SK-N-SH (cell line): ENCODE measurements at regions not wholly inside any gene's neighbourhood (a gene's known extent, or its start where the extent isn't known, plus 50 kb on each side); places are given as distances from the start of the nearest gene placed in this dataset.

ENCODE experiments used
- CTCF ChIA-PET: fragments of 300-600, 350-600 bp; formaldehyde crosslinking; extraction: SDS; loops from one replicate; lab custom pipeline; 2021; lab: Yijun Ruan, JAX
- POLR2A ChIA-PET: fragments of 350-600 bp; sonication (Branson Sonifier 250); formaldehyde crosslinking; extraction: SDS; loops from one replicate; lab custom pipeline; 2020; ENCODE audit warnings: antibody characterized with exemption, inconsistent platforms; lab: Yijun Ruan, JAX
- DNase-seq: peaks from one replicate; pipeline ENCODE4 v3.0.0; 2012
- H2AFZ ChIP-seq: fragments of 200-600 bp; sonication (generic); 2 replicates; pipeline ENCODE4 v1.8.1; 2016; ENCODE audit warnings: antibody characterized with exemption, mild to moderate bottlenecking, low read depth
- H3F3A ChIP-seq: fragments of 200-600 bp; sonication (generic); replicated peaks from 2 replicates; pipeline ENCODE3; 2016; ENCODE audit warnings: antibody characterized with exemption, mild to moderate bottlenecking; ENCODE audit not compliant: insufficient read depth
- H3K27ac ChIP-seq, 2 experiments: fragments of 200-500 bp in 1 of 2; fragments of 200-600 bp in 1 of 2; sonication (Bioruptor generic) in 1 of 2; sonication (generic), shearing (Covaris generic) in 1 of 2; 2 replicates each; pipeline versions ENCODE4 v1.5.1 to v1.6.1; 2014 to 2016; ENCODE audit warnings: low read depth in 2 of 2, inconsistent platforms in 1 of 2, low read length in 1 of 2, mild to moderate bottlenecking in 1 of 2, mixed read lengths in 1 of 2
- H3K27me3 ChIP-seq: fragments of 200-600 bp; sonication (generic), shearing (Covaris generic); 2 replicates; pipeline ENCODE4 v1.6.1; 2016; ENCODE audit warnings: mixed run types; ENCODE audit not compliant: insufficient read depth
- H3K36me3 ChIP-seq, 2 experiments: fragments of 200-500 bp in 1 of 2; fragments of 200-600 bp in 1 of 2; sonication (Bioruptor generic) in 1 of 2; sonication (generic) in 1 of 2; replicated peaks in 1 of 2; 2 replicates each; pipeline versions ENCODE3 to v1.5.1; 2014 to 2016; ENCODE audit warnings: low read length in 1 of 2, mild to moderate bottlenecking in 1 of 2; ENCODE audit not compliant: insufficient read depth in 2 of 2, control insufficient read depth in 1 of 2
- H3K4me1 ChIP-seq, 2 experiments: fragments of 200-500 bp in 1 of 2; fragments of 200-600 bp in 1 of 2; sonication (Bioruptor generic) in 1 of 2; sonication (generic), shearing (Covaris generic) in 1 of 2; 2 replicates each; pipeline versions ENCODE4 v1.5.1 to v1.6.1; 2014 to 2016; ENCODE audit warnings: low read depth in 1 of 2, low read length in 1 of 2, mixed run types in 1 of 2; ENCODE audit not compliant: insufficient read depth in 2 of 2, control insufficient read depth in 1 of 2
- H3K4me2 ChIP-seq: fragments of 200-600 bp; sonication (generic), shearing (Covaris generic); 2 replicates; pipeline ENCODE4 v1.6.1; 2017; ENCODE audit warnings: mixed run types
- H3K4me3 ChIP-seq, 2 experiments: fragments of 200-500 bp in 1 of 2; fragments of 200-600 bp in 1 of 2; sonication (Bioruptor generic) in 1 of 2; sonication (generic), shearing (Covaris generic) in 1 of 2; 2 replicates each; pipeline versions ENCODE4 v1.5.1 to v1.8.1; 2014 to 2016; ENCODE audit warnings: low read depth in 2 of 2, inconsistent platforms in 1 of 2, low read length in 1 of 2, mild to moderate bottlenecking in 1 of 2, mixed read lengths in 1 of 2, moderate library complexity in 1 of 2
- H3K79me2 ChIP-seq: fragments of 200-600 bp; sonication (generic); 2 replicates; pipeline ENCODE4 v1.8.1; 2017; ENCODE audit warnings: mild to moderate bottlenecking; ENCODE audit not compliant: insufficient read depth
- H3K9ac ChIP-seq: fragments of 200-600 bp; sonication (generic); 2 replicates; pipeline ENCODE4 v1.6.1; 2017; ENCODE audit warnings: mixed run types
- H3K9me2 ChIP-seq: fragments of 200-600 bp; sonication (generic); 2 replicates; pipeline ENCODE4 v1.6.1; 2017; ENCODE audit warnings: mixed run types
- H3K9me3 ChIP-seq: fragments of 200-600 bp; sonication (generic); 2 replicates; pipeline ENCODE4 v1.6.1; 2017; ENCODE audit warnings: mixed run types, mild to moderate bottlenecking, moderate library complexity
- H4K20me1 ChIP-seq: fragments of 200-600 bp; sonication (generic); 2 replicates; pipeline ENCODE4 v1.6.1; 2017; ENCODE audit warnings: mild to moderate bottlenecking, mixed run types; ENCODE audit not compliant: insufficient read depth
- CHD2 ChIP-seq: fragments of 150-350 bp; IDR thresholded peaks from 2 replicates; pipeline ENCODE4 v1.6.1; 2018; ENCODE audit warnings: low read length; ENCODE audit not compliant: partially characterized antibody
- EP300 ChIP-seq, 2 experiments: IDR thresholded peaks; 2 replicates each; pipeline versions ENCODE4 v1.4.0 to v1.6.1; 2012; ENCODE audit warnings: borderline replicate concordance in 1 of 2, low read depth in 1 of 2, low read length in 1 of 2
- EZH2phosphoT487 ChIP-seq: fragments of 200-600 bp; sonication (generic); IDR thresholded peaks from 2 replicates; pipeline ENCODE4 v1.6.1; 2017; ENCODE audit warnings: low read depth, mixed run types, mild to moderate bottlenecking, antibody characterized with exemption, moderate library complexity, borderline replicate concordance
- FOXM1 ChIP-seq: IDR thresholded peaks from 2 replicates; pipeline ENCODE4 v1.4.0; 2012; ENCODE audit warnings: low read depth, mild to moderate bottlenecking
- GABPA ChIP-seq: IDR thresholded peaks from 2 replicates; pipeline ENCODE4 v1.4.0; 2012; ENCODE audit warnings: low read depth, mild to moderate bottlenecking
- IRF3 ChIP-seq: fragments of 150-350 bp; IDR thresholded peaks from 2 replicates; pipeline ENCODE4 v1.6.1; 2016; ENCODE audit warnings: mild to moderate bottlenecking, low read depth, low read length
- JUND ChIP-seq: IDR thresholded peaks from 2 replicates; pipeline ENCODE4 v1.4.0; 2012
- NRF1 ChIP-seq: IDR thresholded peaks from 2 replicates; pipeline ENCODE4 v1.6.1; 2012; ENCODE audit warnings: low read depth, mild to moderate bottlenecking, low read length
- POLR2AphosphoS5 ChIP-seq: IDR thresholded peaks from 2 replicates; pipeline ENCODE4 v1.6.1; 2012; ENCODE audit warnings: low read depth, low read length
- RCOR1 ChIP-seq: fragments of 150-350 bp; IDR thresholded peaks from 2 replicates; pipeline ENCODE4 v1.6.1; 2017; ENCODE audit warnings: antibody characterized with exemption, low read length
- REST ChIP-seq: IDR thresholded peaks from 2 replicates; pipeline ENCODE4 v1.6.1; 2012; ENCODE audit warnings: mild to moderate bottlenecking, low read depth, low read length, moderate library complexity
- RFX5 ChIP-seq: IDR thresholded peaks from 2 replicates; pipeline ENCODE4 v1.6.1; 2012; ENCODE audit warnings: mild to moderate bottlenecking, improper control_type of control experiment, low read length
- SIN3A ChIP-seq: IDR thresholded peaks from 2 replicates; pipeline ENCODE4 v1.6.1; 2012; ENCODE audit warnings: low read depth, mild to moderate bottlenecking, low read length, moderate library complexity, borderline replicate concordance
- SMC3 ChIP-seq: IDR thresholded peaks from 2 replicates; pipeline ENCODE4 v1.6.1; 2012; ENCODE audit warnings: low read depth, low read length, improper control_type of control experiment
- TAF1 ChIP-seq: IDR thresholded peaks from 2 replicates; pipeline ENCODE4 v1.6.1; 2012; ENCODE audit warnings: low read depth, mild to moderate bottlenecking, low read length, moderate library complexity, borderline replicate concordance
- TEAD4 ChIP-seq: IDR thresholded peaks from 2 replicates; pipeline ENCODE4 v1.4.0; 2012; ENCODE audit warnings: mild to moderate bottlenecking, borderline replicate concordance; ENCODE audit not compliant: insufficient read depth
- YY1 ChIP-seq: IDR thresholded peaks from 2 replicates; pipeline ENCODE4 v1.4.0; 2012; ENCODE audit warnings: low read depth, mild to moderate bottlenecking
- WGBS: methylation state at CpG from one replicate; pipeline ENCODE4 v1.1.6; 2017; ENCODE audit warnings: low lambda C conversion rate; 5-methylcytosine and 5-hydroxymethylcytosine counted together
- TF ChIP-seq, protein P1 (sequence below): fragments of 200-600 bp; sonication (generic); IDR thresholded peaks from 2 replicates; pipeline ENCODE4 v1.6.1; 2017; ENCODE audit warnings: antibody characterized with exemption, mild to moderate bottlenecking, moderate library complexity
- TF ChIP-seq, protein P2 (sequence below): IDR thresholded peaks from 2 replicates; pipeline ENCODE4 v1.4.0; 2012; ENCODE audit warnings: low read depth
- TF ChIP-seq, protein P3 (sequence below): IDR thresholded peaks from 2 replicates; pipeline ENCODE4; 2012

DNA sequence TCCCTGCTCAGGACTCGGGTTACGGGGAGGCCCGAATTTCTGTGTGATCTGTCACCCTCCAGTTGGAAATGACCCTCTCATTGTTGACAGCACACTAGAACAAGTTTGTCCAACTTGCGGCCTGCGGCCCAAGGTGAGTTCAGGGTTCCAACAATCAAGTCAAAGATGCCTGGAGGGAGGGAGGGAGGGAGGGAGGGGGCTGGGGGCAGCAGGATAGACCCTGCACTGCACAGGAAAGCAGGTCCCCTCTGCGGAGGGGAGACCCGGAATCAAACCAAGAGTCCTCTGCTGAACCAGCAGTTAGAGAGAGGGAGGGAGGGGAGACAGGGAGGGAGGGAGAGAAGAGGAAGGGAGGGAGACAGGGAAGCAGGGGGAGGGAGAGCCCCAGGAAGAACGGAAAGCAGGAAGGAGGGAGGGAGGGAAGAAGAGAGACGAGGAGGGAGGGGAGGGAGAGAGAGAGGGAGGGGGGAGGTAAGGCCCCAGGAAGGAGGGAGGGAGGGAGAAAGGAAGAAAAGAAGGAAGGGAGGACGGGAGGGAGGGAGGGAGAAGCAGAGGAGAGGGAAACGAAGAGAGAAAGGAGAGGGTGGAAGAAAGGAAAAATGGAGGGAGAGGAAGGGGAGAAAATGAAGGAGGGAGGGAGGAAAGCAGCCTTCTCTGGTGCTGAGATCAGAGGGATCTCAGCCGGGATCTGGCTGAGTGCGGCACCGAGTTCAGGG, 96.7 kb upstream of the CDH5 start:
- Histone ChIP-seq H2AFZ (peak overlapping the region; percentile 70; the same call in 1 of the 2 replicates), H3K4me3 (peak overlapping the region; percentile 22 to 50; a peak in 2 of 4 replicates), H3K27ac (peak overlapping the region in 1 of 2 experiments; percentile 3; a peak in 1 of 4 replicates), H3K27me3 (no peaks in the 10 kb centered on the region), H3K9me2 (no peaks in the 10 kb centered on the region), H3K36me3 (no peaks in the 10 kb centered on the region), H3K4me2 (peak overlapping the region; percentile 72), H3K4me1 (peaks cover 6 to 21% of the 10 kb centered on the region in 2 experiments; a peak in 3 of 4 replicates), H3F3A (no peaks in the 10 kb centered on the region), H3K79me2 (no peaks in the 10 kb centered on the region), H3K9ac (no peak overlapping the region)
- WGBS = 64% methylated on average over 14 of the region's 14 CpGs
- POLR2A ChIA-PET = no interaction called here
- DNase-seq = no peak
- CTCF ChIA-PET = interaction anchor here (0.7 to 2.4 kb wide), 13 partner anchors 7 to 1152 kb away, joined by 3 to 9 read pairs (median 4); no protein-coding TSS in a partner anchor
- TF ChIP-seq JUND (no peak), GABPA (no peak), TEAD4 (no peak), FOXM1 (no peak), RFX5 (no peak), CHD2 (no peak), EP300 (IDR thresholded peaks at IDR 0.05; ENCODE audit: borderline replicate concordance in 1 of 2, low read depth in 1 of 2, low read length in 1 of 2) (no peak), NRF1 (no peak), REST (no peak), IRF3 (no peak), SIN3A (no peak), POLR2AphosphoS5 (no peak), RCOR1 (no peak), EZH2phosphoT487 (no peak), SMC3 (no peak), YY1 (no peak), TAF1 (no peak)
- TF ChIP-seq, protein P1, sequence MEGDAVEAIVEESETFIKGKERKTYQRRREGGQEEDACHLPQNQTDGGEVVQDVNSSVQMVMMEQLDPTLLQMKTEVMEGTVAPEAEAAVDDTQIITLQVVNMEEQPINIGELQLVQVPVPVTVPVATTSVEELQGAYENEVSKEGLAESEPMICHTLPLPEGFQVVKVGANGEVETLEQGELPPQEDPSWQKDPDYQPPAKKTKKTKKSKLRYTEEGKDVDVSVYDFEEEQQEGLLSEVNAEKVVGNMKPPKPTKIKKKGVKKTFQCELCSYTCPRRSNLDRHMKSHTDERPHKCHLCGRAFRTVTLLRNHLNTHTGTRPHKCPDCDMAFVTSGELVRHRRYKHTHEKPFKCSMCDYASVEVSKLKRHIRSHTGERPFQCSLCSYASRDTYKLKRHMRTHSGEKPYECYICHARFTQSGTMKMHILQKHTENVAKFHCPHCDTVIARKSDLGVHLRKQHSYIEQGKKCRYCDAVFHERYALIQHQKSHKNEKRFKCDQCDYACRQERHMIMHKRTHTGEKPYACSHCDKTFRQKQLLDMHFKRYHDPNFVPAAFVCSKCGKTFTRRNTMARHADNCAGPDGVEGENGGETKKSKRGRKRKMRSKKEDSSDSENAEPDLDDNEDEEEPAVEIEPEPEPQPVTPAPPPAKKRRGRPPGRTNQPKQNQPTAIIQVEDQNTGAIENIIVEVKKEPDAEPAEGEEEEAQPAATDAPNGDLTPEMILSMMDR = no peak
- TF ChIP-seq, protein P2, sequence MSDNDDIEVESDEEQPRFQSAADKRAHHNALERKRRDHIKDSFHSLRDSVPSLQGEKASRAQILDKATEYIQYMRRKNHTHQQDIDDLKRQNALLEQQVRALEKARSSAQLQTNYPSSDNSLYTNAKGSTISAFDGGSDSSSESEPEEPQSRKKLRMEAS = no peak
- TF ChIP-seq, protein P3, sequence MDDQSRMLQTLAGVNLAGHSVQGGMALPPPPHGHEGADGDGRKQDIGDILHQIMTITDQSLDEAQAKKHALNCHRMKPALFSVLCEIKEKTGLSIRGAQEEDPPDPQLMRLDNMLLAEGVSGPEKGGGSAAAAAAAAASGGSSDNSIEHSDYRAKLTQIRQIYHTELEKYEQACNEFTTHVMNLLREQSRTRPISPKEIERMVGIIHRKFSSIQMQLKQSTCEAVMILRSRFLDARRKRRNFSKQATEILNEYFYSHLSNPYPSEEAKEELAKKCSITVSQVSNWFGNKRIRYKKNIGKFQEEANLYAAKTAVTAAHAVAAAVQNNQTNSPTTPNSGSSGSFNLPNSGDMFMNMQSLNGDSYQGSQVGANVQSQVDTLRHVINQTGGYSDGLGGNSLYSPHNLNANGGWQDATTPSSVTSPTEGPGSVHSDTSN = no peak
- TF ChIP-seq, all 33 proteins: peak for 0
- H4K20me1 ChIP-seq = no peaks in the 10 kb centered on the region
- H3K9me3 ChIP-seq = no peaks in the 10 kb centered on the region
